Calu3 (cell line): ENCODE measurements at regions not wholly inside any gene's neighbourhood (a gene's known extent, or its start where the extent isn't known, plus 50 kb on each side); places are given as distances from the start of the nearest gene placed in this dataset.

Source experiments
- BruUV-seq: library from RNA; stranded (reverse); fragments of 400-500 nt; replicated peaks from 2 replicates; lab custom pipeline; 2021; lab: Mats Ljungman, UMichigan
- CTCF ChIA-PET: fragments of 300-600 bp; sonication (Branson Sonifier 250); formaldehyde crosslinking; loops from one replicate; lab custom pipeline; 2022; ENCODE audit warnings: antibody characterized with exemption; lab: Charles Lee
- DNase-seq: peaks from one replicate; pipeline ENCODE4 v3.0.0; 2022
- H3K27ac Mint-ChIP-seq: one replicate; pipeline ENCODE4 v1.8.0; 2022; ENCODE audit warnings: mixed read lengths; ENCODE audit not compliant: unreplicated experiment
- H3K27me3 Mint-ChIP-seq: one replicate; pipeline ENCODE4 v1.8.0; 2022; ENCODE audit warnings: mixed read lengths; ENCODE audit not compliant: unreplicated experiment
- H3K36me3 Mint-ChIP-seq: one replicate; pipeline ENCODE4 v1.8.0; 2022; ENCODE audit warnings: mild to moderate bottlenecking, moderate library complexity, mixed read lengths; ENCODE audit not compliant: insufficient read depth, unreplicated experiment
- H3K4me1 Mint-ChIP-seq: one replicate; pipeline ENCODE4 v1.8.0; 2022; ENCODE audit warnings: mild to moderate bottlenecking, low read depth, mixed read lengths; ENCODE audit not compliant: unreplicated experiment
- H3K4me3 Mint-ChIP-seq: one replicate; pipeline ENCODE4 v1.8.0; 2022; ENCODE audit warnings: mild to moderate bottlenecking, low read depth, moderate library complexity, mixed read lengths; ENCODE audit not compliant: unreplicated experiment
- H3K9me3 Mint-ChIP-seq: one replicate; pipeline ENCODE4 v1.8.0; 2022; ENCODE audit warnings: low read depth, mixed read lengths; ENCODE audit not compliant: unreplicated experiment
- CTCF ChIP-seq: fragments of 200-600 bp; IDR thresholded peaks from one replicate; pipeline ENCODE4 v1.8.0; 2022; ENCODE audit warnings: antibody characterized with exemption; ENCODE audit not compliant: unreplicated experiment
- intact Hi-C: fragments of 100-400 bp; cut with micrococcal nuclease; formaldehyde crosslinking; loops from one replicate; pipeline ENCODE4 v1.10.0; 2022; ENCODE audit not compliant: unreplicated experiment

GRCh38 chr5:96337048-96337781 is 95.8 kb downstream of the PCSK1 start:
- no peak overlapping the region for H3K27ac Mint-ChIP-seq
- BruUV-seq, result no TSS peak
- DNase-seq, result no peak
- no peaks in the 10 kb centered on the region for H3K36me3 Mint-ChIP-seq
- intact Hi-C loops, result loop anchor here (2.0 to 5.0 kb wide), 5 partner anchors 82 to 690 kb away; partner anchors contain the start of gene RFESD
- no peak for TF ChIP-seq CTCF
- no peaks in the 10 kb centered on the region for H3K27me3 Mint-ChIP-seq
- no peak overlapping the region for H3K4me3 Mint-ChIP-seq
- peaks cover 21% of the 10 kb centered on the region for H3K4me1 Mint-ChIP-seq
- H3K9me3 Mint-ChIP-seq, result no peaks in the 10 kb centered on the region
- CTCF ChIA-PET, result interaction anchor here (0.7 to 4.0 kb wide), 5 partner anchors 82 to 480 kb away, joined by 3 to 37 read pairs (median 3); partner anchors contain the start of gene ELL2

- H3K27ac Mint-ChIP-seq, result no peak overlapping the region
- H3K36me3 Mint-ChIP-seq, result no peaks in the 10 kb centered on the region
- no peaks in the 10 kb centered on the region for H3K27me3 Mint-ChIP-seq
- no peaks in the 10 kb centered on the region for H3K9me3 Mint-ChIP-seq
- DNase-seq, result peak; percentile 77
- H3K4me3 Mint-ChIP-seq, result no peak overlapping the region
- CTCF ChIA-PET, result interaction anchor here (0.7 to 4.0 kb wide), 14 partner anchors 11 to 477 kb away, joined by 3 to 37 read pairs (median 4); partner anchors contain the start of gene ELL2
- peak; percentile 76 for TF ChIP-seq CTCF
- intact Hi-C loops, result loop anchor here (1.0 to 5.0 kb wide), 11 partner anchors 82 to 689 kb away; partner anchors contain the start of genes ELL2 and RFESD
- BruUV-seq, result no TSS peak
- H3K4me1 Mint-ChIP-seq, result peaks cover 29% of the 10 kb centered on the region
Observed at GRCh38 chr5:96336351-96336985, 96.6 kb downstream of the PCSK1 start.

GRCh38 chr5:96335873-96336272 is 97.2 kb downstream of the PCSK1 start:
- peak; percentile 39 for DNase-seq
- no peak overlapping the region for H3K4me3 Mint-ChIP-seq
- H3K4me1 Mint-ChIP-seq, result peaks cover 33% of the 10 kb centered on the region
- intact Hi-C loops, result loop anchor here (1.0 to 5.0 kb wide), 11 partner anchors 81 to 689 kb away; partner anchors contain the start of genes ELL2 and RFESD
- no peaks in the 10 kb centered on the region for H3K9me3 Mint-ChIP-seq
- no peaks in the 10 kb centered on the region for H3K27me3 Mint-ChIP-seq
- CTCF ChIA-PET, result interaction anchor here (0.8 to 4.0 kb wide), 14 partner anchors 10 to 477 kb away, joined by 3 to 37 read pairs (median 4); partner anchors contain the start of gene ELL2
- H3K36me3 Mint-ChIP-seq, result no peaks in the 10 kb centered on the region
- TF ChIP-seq CTCF, result no peak
- H3K27ac Mint-ChIP-seq, result no peak overlapping the region
- BruUV-seq, result no TSS peak

GRCh38 chr5:96333391-96333790 is 99.7 kb downstream of the PCSK1 start:
- CTCF ChIA-PET, result no interaction called here
- H3K4me1 Mint-ChIP-seq, result peaks cover 30% of the 10 kb centered on the region
- intact Hi-C loops, result no loop called here
- no peak overlapping the region for H3K4me3 Mint-ChIP-seq
- TF ChIP-seq CTCF, result no peak
- no TSS peak for BruUV-seq
- no peak for DNase-seq
- H3K9me3 Mint-ChIP-seq, result no peaks in the 10 kb centered on the region
- H3K36me3 Mint-ChIP-seq, result no peaks in the 10 kb centered on the region
- H3K27ac Mint-ChIP-seq, result no peak overlapping the region
- H3K27me3 Mint-ChIP-seq, result no peaks in the 10 kb centered on the region
